ENCODE measurements at regions not wholly inside any gene's neighbourhood (a gene's known extent, or its start where the extent isn't known, plus 50 kb on each side); places are given as distances from the start of the nearest gene placed in this dataset.

DNA sequence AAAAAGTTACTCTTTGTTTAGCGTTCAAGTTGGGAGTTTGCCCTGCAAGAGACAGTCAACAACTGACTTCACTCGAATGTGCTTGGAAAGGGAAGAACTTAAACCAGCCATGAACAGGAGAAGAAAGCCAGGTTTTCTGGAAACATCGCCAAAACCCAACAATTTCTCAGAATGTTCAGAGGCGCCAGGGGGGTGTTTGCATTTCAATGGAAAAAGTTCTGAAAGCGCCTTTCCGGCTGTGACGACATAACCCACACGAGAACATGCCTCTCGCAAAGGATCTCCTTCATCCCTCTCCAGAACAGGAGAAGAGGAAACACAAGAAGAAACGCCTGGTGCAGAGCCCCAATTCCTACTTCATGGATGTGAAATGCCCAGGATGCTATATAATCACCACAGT, 78.1 kb upstream of the ADGRA3 start:
- no peak for TF ChIP-seq EZH2 (IDR thresholded peaks at IDR 0.05; ENCODE audit: borderline replicate concordance, insufficient read depth, low read depth, low read length, poor library complexity, severe bottlenecking)
- TF ChIP-seq, protein P1, sequence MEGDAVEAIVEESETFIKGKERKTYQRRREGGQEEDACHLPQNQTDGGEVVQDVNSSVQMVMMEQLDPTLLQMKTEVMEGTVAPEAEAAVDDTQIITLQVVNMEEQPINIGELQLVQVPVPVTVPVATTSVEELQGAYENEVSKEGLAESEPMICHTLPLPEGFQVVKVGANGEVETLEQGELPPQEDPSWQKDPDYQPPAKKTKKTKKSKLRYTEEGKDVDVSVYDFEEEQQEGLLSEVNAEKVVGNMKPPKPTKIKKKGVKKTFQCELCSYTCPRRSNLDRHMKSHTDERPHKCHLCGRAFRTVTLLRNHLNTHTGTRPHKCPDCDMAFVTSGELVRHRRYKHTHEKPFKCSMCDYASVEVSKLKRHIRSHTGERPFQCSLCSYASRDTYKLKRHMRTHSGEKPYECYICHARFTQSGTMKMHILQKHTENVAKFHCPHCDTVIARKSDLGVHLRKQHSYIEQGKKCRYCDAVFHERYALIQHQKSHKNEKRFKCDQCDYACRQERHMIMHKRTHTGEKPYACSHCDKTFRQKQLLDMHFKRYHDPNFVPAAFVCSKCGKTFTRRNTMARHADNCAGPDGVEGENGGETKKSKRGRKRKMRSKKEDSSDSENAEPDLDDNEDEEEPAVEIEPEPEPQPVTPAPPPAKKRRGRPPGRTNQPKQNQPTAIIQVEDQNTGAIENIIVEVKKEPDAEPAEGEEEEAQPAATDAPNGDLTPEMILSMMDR (IDR thresholded peaks at IDR 0.05): no peak
